ENCODE measurements at regions not wholly inside any gene's neighbourhood (a gene's known extent, or its start where the extent isn't known, plus 50 kb on each side); places are given as distances from the start of the nearest gene placed in this dataset.
"Not testable (repeated sequence)": the region's sequence is repeated elsewhere in the genome, so short reads cannot be mapped to it uniquely, and the experiment has no call there.

- no peak for DNase-seq (ENCODE audit: low read depth)
Measured at GRCh38 chr15:93362821-93363220, 273.8 kb upstream of the RGMA start.

GRCh38 chr15:93362203-93362602, 273.2 kb upstream of the RGMA start:
- no peak for DNase-seq (ENCODE audit: low read depth)

GRCh38 chr15:93361703-93362102, 272.7 kb upstream of the RGMA start:
- DNase-seq (ENCODE audit: low read depth): no peak

- no peak for DNase-seq (ENCODE audit: low read depth)
Measured at GRCh38 chr15:93360976-93361375, 272.0 kb upstream of the RGMA start.

GRCh38 chr15:93360318-93360717, 271.3 kb upstream of the RGMA start:
- DNase-seq (ENCODE audit: low read depth): no peak

GRCh38 chr15:93359425-93360131, 270.6 kb upstream of the RGMA start:
- DNase-seq (ENCODE audit: low read depth): no peak

DNA sequence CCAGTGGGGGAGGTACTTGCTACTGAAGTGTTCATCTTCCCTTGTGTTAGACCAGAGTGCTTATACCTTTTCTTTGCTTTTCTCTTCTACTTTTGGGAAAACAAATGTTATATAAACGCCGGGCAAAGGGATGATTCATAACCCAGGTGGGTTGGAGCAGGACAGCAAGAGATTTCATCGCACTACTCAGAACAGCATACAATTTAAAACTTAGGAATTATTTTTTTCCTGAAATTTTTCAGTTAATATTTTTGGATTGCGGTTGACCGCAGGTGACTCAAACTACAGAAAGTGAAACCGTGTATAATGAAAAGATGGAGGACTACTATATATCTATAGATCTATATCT, 270.0 kb upstream of the RGMA start:
- no peak for DNase-seq (ENCODE audit: low read depth)

- no peak for DNase-seq (ENCODE audit: low read depth)
Measured at GRCh38 chr15:93358166-93359059, 269.4 kb upstream of the RGMA start.

DNA sequence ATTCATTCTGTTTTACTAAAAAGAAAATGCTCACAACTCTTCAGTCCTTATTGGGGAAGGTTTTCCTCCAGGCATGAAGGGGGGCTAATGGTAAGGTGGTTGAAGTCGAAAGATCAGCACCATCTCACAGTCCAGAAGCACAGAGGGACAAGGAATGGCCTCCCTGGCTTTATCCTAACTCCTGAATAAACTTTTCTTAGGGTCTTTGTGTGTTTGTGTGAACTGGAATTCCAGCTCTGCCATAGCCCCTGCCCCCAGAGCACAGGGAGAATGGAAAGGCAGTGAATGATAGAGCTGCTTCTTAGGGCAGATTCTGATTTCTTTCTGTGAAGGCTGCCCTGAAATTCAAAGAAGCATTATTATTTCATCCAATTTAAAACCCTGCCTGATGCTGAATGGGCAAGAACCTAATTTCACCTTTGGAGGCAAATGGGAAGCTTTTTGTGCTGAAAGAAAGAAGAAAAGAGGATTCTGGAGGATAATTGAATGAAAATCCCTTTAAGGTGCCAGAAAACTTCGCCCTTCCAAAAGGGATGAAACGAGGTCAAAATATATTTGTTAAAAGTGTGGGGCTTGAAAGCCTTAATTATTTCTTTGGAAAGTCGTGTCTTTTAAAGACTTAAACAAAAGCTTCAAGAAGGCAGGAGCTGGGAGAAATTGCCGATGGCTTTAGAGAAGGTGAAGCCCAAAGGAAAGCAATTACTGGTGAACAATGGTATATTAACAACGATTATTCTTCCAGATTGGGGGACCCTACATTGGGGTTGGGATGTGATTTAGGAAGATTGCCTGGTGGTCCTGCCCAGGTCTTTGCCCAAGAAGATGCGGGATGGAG, 259.9 kb upstream of the RGMA start:
- no peak for DNase-seq (ENCODE audit: low read depth)

GRCh38 chr15:93347986-93348385, 259.0 kb upstream of the RGMA start:
- no peak for DNase-seq (ENCODE audit: low read depth)

DNA sequence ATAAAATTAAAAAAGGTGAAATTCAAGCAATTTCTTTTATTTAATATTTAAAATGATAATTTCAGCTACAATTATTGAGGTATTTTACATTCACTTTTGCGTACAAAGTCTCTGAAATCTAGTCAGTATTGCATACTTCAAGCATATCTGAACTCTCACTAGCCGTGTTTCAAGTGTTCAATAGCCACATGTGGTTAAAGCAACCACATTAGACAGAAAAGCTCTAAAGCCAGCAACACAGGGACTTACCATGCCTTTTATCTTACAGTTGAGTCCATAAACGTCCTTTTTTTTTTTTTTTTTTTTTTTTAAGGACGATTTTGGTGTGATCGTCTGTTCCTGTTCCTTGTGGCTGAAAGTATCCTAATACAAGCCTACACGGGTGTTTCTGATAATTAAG, 257.0 kb upstream of the RGMA start:
- DNase-seq (ENCODE audit: low read depth): no peak

DNA sequence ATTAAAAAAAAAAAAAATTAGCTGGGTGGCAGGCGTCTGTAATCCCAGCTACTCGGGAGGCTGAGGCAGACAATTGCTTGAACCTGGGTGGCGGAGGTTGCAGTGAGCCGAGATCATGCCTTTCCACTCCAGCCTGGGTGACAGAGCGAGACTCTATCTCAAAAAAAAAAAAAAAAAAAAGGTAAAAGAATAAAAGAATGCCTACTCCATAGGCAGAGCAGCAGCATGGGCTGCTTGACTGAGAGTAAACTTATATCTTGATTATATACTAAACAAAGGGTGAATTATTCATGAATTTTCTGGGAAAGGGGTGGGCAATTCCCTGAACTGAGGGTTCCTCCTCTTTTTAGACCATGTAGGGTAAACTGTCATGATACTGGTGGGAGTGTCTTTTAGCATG, 254.4 kb upstream of the RGMA start:
- DNase-seq (ENCODE audit: low read depth): not testable (repeated sequence)

DNA sequence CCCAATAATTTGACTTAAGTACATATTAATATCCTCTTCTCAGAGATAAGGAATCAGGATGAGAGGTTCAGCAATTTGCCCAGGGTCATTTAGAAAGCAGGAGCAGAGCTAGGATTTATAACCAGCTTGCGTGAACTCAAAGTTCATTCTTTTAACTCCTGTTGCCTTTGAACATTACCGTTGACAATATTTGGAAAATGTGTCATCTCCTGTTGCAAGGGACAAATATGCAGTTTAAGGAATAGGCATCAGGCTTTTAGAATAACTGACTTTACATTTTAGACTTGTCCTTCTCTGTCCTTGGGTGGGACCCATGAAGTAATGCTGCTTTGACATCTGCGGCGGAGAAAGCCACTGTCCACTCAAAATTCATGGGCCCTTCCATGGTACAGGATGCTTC, 252.2 kb upstream of the RGMA start:
- no peak for DNase-seq (ENCODE audit: low read depth)

DNA sequence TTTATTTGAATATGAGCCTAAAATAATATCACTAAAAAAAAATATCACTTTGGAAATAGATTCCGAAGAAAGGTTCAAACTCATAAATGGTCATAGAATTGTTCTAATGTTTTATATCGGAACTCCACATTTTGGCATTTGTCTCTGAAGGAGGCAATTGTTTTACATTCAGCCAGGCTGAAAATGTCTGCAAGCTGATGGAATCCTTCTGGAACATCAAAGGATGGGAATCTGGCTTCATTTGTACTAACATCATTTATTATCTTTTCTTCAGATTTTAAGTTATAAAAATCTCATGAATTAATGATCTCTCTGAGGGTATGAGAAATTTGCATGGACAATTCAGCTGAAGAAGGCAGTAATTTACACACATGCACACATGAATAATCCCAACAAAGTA, 251.4 kb upstream of the RGMA start:
- no peak for DNase-seq (ENCODE audit: low read depth)

DNA sequence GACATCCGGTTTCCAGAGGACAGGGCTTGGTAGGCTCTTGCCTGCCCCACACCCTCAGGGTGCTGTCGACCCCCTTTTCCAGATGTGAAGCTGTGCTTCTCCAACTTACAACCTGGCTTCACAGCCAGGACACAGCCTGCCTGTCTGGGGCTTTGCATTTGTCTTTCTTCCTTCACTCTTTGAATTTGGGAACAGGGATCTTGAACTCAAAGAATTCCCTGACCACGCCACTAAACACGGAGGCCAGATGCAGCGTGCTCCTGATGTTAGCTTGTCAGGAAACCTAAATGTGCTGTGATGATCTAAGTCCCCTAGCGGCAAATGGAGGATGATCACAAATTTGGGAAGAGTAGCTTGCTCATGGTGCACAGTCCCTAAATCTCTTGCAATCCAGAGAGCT, 244.8 kb upstream of the RGMA start:
- DNase-seq (ENCODE audit: low read depth): no peak

DNA sequence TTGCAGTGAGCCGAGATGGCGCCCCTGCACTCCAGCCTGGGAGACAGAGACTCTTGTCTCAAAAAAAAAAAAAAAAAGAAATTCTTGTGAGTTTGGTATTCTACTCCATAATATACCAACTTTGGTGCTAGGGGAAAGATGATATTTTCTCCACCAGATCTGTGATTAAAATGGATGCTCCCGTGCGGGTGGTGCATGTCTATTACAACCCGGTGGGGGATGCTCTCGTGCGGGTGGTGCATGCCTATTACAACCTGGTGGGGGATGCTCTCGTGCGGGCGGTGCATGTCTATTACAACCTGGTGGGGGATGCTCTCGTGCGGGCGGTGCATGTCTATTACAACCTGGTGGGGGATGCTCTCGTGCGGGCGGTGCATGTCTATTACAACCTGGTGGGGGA, 244.1 kb upstream of the RGMA start:
- DNase-seq (ENCODE audit: low read depth): not testable (repeated sequence)

DNA sequence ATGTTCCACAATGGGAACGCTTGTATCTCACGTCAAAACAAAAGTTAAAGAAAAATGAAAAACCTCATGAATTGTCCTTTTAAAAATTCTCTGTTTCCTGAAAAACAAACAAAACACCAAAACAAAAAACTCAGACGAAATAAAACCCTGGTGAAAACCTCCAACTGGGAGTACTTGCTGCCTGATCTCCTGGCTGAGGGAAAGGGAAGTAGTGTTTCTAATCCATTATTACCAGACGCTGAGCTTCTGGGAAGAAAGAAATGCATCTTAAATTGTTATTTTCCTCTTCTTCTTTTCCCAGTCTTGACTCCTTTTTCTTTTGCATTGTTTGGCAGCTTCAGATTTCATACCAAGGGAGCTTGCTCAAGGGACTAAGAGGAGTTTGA, 243.2 kb upstream of the RGMA start:
- no peak for DNase-seq (ENCODE audit: low read depth)

DNA sequence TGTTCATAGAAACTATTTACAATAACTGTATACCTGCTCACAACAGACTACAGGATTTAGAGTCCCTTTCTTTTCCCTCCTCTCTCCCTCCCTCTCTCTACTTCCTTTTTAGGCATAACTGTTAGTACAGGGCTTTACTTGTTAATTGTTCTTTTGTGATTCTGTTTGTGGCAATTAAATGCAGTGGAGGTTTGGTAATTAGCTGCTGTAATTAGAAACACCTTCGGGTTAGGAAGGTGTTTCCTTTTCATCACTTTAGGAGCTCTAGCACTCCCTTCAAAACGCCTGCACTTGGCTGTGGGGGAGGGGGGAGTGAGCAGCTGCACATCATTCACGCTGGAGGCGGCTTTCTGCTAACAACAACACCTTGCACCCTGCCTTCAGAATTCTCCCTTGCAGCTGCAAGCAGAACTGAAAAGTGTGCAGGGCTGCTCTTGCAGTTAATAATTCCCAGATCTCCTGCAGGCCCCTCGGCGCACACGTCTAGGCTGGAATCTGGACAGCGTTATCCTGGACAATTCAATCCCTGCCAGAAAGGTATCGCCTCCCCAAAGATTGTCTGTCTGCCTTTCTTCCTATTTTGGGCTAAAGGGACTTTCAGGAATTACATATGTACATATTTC, 242.6 kb upstream of the RGMA start:
- no peak for DNase-seq (ENCODE audit: low read depth)

- no peak for DNase-seq (ENCODE audit: low read depth)
Measured at GRCh38 chr15:93330912-93331544, 242.0 kb upstream of the RGMA start.

- DNase-seq (ENCODE audit: low read depth): no peak
Measured at GRCh38 chr15:93327364-93327763, 238.4 kb upstream of the RGMA start.

All from LHCN-M2 (cell line).